Muscle of back (tissue), 3 donors: ENCODE measurements at regions not wholly inside any gene's neighbourhood (a gene's known extent, or its start where the extent isn't known, plus 50 kb on each side); places are given as distances from the start of the nearest gene placed in this dataset.
A peak's percentile ranks its signal among the peaks of the same experiment; 100 is the strongest.

Experiments used
- DNase-seq, 3 donors: peaks; one replicate each; pipeline versions ENCODE4 v3.0.0 to v3.0.0-alpha.2; 2013

DNA sequence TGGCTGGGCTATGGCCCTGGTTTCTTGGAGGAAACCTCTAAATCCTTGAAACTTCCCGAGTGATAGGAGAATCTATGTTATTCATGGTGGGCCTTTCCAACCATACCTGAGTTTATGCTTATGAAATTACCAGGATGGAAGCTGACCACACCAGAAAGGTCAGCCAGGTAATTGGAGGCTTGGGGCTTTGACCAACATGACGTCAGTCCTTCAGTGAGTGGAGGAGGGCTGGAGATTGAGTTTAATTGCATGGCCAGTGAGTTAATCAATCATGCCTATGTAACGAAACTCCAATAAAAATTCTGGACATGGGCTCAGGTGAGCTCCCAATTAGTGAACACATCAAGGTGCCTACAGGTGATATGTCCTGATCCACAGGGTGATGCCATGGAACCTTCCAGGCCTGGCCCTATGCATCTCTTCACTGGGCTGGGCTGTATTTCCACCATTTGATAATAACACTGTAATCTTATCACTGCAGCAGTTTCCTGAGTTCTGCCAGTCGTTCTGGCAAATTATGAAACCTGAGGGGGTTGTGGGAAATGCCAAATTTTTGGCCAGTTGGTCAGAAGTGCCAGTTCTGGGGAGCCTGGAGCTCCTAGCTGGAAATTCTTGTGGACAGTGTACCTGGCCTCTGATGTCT, 106.5 kb downstream of the CDH26 start:
- DNase-seq = no peak

DNA sequence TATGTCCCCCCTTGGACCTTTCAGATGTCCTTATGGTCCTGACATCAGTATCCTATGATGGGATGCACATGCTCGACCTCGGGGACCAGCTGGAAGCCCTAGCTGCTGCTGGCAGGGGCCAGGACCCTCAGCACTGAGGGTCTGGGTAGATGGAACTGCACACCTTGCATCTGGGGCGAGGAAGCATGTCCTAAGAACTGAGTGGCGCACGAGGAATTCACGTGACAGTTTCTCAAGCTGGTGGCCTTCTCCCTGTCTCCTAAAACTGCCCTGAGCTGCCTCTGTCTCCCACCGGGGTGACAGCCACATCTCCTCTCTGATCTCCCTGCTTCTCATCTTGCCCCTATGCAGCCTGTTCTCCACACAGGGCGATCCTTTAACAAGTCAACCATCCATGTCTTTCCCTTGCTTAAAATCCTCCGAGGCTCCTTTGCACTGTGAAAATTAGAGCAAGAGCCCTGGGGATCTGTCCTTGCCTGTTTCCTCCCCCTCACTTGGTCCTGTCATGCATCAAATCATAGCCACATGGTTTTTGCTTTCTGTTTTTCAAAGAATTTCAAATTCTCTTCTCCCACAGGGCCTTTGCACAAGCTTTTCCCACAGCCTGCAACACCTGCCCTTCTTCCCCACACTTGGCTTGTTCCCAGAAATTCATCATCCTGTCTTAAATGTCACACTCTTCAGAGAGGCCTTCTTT, 107.7 kb downstream of the CDH26 start:
- no peak for DNase-seq

GRCh38 chr20:60066438-60066823, 108.2 kb downstream of the CDH26 start:
- DNase-seq = no peak

DNA sequence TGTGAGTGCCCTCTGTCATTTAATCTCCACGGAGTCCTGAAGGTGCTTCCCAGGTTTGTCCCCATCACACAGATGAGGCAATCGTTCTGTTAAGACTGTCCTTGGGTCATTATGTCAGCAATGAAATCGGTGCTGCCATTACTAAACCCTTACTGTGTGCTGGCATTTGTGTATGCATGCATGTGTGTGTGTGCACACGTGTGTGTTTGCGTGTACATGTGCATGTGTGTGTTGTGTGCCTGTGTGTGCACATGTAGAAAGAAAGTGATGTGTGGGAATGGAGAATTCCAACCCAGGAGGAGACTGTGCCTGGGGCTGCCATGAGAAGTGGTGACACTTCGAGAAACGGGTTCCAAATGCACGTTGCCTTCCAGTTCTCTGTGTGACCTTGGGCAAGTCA, 110.3 kb downstream of the CDH26 start:
- no peak for DNase-seq

GRCh38 chr20:60069656-60070055, 111.4 kb downstream of the CDH26 start:
- no peak for DNase-seq

- DNase-seq = no peak
These were observed 112.6 kb downstream of the CDH26 start for GRCh38 chr20:60070791-60071190.

DNA sequence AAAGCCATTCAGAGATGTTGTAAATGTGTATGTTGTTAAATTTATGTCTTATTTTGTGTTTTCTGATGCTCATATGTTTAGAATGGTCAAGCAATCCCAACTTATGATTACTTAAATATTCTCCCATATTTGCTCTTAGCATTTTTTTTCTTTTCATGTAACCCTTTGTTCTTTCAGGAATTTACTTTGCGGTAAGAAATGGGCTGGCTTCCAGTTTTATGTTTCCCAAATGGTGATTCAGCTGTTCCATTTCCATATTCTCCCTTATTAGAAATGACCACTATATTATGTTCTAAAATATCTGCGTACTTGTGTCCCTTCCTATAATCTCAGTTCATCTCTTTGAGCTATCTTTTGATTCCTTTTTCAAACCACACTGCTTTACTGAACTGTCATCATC, 113.7 kb downstream of the CDH26 start:
- no peak for DNase-seq

DNA sequence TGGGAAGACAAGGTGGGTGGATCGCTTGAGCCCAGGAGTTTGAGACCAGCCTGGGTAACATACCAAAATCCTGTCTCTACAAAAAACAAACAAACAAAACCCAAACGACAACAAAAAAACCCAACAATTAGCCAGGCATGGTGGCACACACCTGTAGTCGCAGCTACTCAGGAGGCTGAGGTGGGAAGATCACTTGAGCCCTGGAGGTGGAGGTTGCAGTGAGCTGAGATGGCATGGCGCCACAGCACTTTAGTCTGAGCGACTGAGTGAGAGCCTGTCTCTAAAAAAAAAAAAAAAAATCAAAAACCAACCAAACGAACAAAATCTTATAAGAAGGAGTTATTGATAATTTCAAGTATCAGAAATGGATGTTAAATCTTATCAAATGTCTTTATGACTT, 114.9 kb downstream of the CDH26 start:
- DNase-seq = no peak

- no peak for DNase-seq
These were observed 115.3 kb downstream of the CDH26 start for GRCh38 chr20:60073504-60073903.

GRCh38 chr20:60074276-60074675, 116.1 kb downstream of the CDH26 start:
- DNase-seq = no peak

DNA sequence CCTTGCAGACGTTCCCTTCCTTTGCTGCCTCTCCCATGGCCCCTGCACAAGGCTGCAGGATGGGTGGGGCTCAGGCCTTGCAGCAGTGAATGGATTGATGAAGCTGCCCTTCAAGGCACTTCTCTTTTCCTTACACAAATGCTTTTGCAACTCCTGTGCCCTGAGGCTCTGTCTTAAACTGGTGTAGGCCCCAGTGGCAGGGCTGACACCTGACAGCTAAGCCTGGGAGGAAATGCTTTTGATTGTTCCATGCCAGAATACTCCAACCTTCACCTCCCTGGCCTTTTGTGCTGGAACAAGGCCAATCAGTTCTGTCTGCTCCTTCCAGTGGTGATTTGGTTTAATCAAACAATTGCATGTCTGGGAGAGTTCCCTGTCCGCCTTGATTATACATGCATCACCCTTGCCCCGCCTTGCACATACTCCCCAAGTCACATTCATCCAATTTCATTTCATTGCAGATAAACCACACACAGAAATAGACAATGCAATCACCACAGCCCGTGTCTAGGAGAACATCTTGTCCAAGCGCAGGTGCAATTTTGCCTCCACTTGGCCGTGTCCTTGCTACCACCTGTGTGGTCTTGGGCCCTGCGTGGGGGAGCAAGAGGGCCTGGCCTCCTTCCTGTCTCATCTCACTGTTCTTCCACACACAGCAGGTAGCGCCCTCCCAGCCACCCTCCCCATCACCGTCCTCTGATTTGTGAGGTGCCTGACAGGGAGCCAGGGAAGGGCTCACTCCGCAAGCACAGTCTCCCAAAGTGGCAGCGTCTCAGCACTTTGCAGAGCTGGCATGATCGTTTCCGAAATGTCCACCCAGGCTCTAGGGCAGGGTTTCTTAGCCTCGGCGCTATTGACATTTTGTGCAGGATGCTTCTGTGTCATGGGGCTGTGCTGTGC, 120.4 kb downstream of the CDH26 start:
- DNase-seq = no peak

DNA sequence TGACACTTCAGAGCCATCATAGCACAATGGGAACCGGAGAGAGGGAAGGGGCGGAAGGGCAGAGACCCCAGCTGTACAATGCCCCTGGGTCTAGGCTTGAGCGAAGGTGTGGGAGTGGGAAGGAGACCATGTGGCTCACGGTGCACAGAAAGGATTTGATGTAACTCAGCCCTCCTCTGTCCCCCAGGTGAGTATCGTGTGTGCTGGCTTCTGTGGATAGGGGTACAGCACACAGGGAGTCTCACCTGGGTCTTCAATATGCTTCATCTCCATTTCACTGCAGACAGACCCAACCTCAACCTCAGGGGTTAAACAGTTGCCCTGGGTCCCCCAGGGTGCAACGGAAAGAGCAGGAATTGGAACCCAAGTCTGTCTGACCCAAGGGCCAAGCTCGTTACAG, 122.2 kb downstream of the CDH26 start:
- DNase-seq = no peak

DNA sequence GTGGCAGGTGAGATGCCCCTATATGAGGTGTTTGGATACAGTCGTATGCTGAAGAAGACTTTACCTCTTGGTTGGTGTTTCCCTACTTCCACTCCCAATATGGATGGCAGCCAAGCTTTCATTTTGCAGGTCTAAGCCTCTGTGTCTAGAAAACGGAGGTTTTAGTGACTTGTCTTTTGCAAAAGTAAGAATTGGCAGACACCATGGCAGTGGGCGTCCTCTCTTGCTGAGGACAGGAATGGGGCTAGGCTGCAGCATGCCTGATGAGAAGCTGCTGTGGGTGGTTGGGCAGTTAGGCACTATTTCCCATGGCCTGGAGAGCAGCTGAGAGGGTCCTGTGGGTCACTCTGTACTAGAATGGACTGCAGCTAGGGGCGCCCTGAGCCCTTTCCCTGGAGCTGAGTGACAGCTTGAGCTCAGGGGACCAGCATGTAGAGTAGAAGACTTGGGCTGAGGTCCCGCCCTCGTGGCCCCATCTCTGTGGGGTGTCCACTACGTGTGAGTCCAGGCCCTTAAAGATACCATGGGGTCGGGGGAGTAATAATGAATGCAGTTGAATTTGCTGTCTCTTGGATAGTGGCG, 127.4 kb downstream of the CDH26 start:
- no peak for DNase-seq

GRCh38 chr20:60086821-60087562, 128.8 kb downstream of the CDH26 start:
- DNase-seq = no peak

- no peak for DNase-seq
These were observed 129.4 kb downstream of the CDH26 start for GRCh38 chr20:60087563-60088105.

- no peak for DNase-seq
These were observed 130.0 kb downstream of the CDH26 start for GRCh38 chr20:60088236-60088635.

GRCh38 chr20:60090631-60091030, 132.4 kb downstream of the CDH26 start:
- peak in 1 of 3 donors; percentile 43 for DNase-seq

DNA sequence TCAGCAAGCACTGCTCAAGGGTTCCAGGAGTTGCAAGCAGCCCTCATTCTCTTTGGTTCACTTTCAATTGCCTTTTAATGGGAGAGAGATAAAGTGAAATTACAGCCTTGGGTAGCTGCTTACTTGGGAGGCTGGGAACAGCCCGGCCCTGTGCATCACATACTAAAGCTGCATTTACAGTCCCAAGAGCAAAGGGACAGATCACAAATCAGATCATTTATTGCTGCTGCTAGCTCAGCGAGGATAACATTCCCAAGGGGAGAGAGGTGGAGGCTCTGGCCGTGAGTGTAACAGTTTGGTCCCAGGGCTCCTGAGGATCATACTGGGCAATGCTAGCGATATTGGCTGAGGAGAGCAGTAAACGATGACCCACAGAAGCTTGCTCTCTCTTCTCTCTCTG, 133.1 kb downstream of the CDH26 start:
- DNase-seq = no peak

DNA sequence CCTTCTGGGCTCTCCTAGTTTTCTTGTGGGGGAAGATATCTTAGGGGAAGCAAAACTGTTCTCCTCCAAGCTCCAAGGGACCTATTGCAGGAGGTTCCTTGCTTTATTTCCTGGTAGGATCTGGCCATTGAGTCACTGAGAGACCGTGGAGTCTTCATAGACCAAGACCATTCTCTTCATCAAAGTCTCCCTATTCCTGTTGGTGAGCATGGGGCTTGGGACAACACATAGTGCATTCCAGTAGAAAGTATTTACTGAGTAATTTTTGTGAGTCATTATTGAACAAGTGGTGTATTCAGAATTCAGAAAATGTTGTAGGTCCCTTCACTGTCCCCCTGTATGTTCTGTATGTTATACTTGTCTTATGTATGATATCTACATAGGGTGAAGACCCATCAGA, 133.6 kb downstream of the CDH26 start:
- no peak for DNase-seq

GRCh38 chr20:60092729-60093128, 134.5 kb downstream of the CDH26 start:
- DNase-seq = no peak

GRCh38 chr20:60095456-60095855, 137.2 kb downstream of the CDH26 start:
- peak; percentile 29 to 58 (median 30) for DNase-seq
